Keratinocyte (primary cell): ENCODE measurements at regions not wholly inside any gene's neighbourhood (a gene's known extent, or its start where the extent isn't known, plus 50 kb on each side); places are given as distances from the start of the nearest gene placed in this dataset.

Source experiments
- EZH2 ChIP-seq: IDR thresholded peaks from one replicate; pipeline ENCODE4 v1.6.1; 2012; ENCODE audit warnings: inconsistent platforms, mild to moderate bottlenecking, low read length, moderate library complexity
- TF ChIP-seq, protein P1 (sequence below), 3 experiments: IDR thresholded peaks in 1 of 3; conservative IDR thresholded peaks in 1 of 3; optimal IDR thresholded peaks in 1 of 3; 2 replicates in 2 of 3; 3 replicates in 1 of 3; pipeline versions ENCODE3 to v1.5.1; 2011; ENCODE audit warnings: low read length in 3 of 3, mild to moderate bottlenecking in 3 of 3, moderate library complexity in 2 of 3, control low read depth in 1 of 3, inconsistent platforms in 1 of 3; ENCODE audit not compliant: insufficient read depth in 2 of 3; ENCODE audit errors: extremely low read depth in 1 of 3

DNA sequence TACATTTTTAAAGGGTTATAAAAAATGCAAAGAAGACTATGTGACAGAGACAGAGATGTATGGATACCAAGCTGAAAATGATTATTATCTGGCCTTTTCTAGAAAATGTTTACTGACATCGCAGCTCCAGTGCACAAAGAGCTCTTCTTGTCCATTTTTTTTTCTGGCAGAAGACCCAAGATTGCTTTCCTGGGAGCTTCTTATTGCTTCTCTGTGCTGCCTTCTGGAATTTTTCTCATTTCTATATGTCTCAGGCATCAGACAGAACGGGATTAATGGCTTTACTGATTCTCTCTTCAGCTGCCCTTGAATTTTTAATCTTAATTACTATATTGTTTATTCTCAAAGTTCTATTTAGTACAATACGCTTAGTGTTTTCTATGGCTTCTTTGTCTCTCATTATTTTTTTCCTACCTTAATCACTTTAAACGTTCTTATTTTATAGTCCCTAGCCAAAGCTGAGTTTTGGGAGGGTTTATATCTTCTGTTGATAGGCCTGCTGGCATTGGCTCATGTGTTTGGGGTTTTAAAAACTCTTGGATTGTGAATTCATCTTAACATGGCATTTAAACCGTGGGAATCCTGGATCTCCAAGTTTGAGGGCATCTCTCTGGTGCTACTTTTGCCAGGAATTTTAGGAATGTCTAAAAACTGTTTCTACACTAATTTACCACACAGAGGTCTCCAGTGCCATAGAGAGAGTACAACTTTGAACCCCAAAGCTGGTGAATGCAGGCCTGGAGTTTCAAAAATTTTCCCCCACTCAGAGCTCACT is 138.9 kb upstream of the LNX1 start:
- TF ChIP-seq, protein P1, sequence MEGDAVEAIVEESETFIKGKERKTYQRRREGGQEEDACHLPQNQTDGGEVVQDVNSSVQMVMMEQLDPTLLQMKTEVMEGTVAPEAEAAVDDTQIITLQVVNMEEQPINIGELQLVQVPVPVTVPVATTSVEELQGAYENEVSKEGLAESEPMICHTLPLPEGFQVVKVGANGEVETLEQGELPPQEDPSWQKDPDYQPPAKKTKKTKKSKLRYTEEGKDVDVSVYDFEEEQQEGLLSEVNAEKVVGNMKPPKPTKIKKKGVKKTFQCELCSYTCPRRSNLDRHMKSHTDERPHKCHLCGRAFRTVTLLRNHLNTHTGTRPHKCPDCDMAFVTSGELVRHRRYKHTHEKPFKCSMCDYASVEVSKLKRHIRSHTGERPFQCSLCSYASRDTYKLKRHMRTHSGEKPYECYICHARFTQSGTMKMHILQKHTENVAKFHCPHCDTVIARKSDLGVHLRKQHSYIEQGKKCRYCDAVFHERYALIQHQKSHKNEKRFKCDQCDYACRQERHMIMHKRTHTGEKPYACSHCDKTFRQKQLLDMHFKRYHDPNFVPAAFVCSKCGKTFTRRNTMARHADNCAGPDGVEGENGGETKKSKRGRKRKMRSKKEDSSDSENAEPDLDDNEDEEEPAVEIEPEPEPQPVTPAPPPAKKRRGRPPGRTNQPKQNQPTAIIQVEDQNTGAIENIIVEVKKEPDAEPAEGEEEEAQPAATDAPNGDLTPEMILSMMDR (optimal IDR thresholded peaks at IDR 0.05 in 1 of 3, IDR thresholded peaks at IDR 0.05 in 1 of 3, conservative IDR thresholded peaks at IDR 0.05 in 1 of 3; ENCODE audit: extremely low read depth in 1 of 3, insufficient read depth in 2 of 3, low read length in 3 of 3), result no peak
- TF ChIP-seq EZH2, result no peak
